ENCODE measurements at regions not wholly inside any gene's neighbourhood (a gene's known extent, or its start where the extent isn't known, plus 50 kb on each side); places are given as distances from the start of the nearest gene placed in this dataset.

- TF ChIP-seq, protein P1, sequence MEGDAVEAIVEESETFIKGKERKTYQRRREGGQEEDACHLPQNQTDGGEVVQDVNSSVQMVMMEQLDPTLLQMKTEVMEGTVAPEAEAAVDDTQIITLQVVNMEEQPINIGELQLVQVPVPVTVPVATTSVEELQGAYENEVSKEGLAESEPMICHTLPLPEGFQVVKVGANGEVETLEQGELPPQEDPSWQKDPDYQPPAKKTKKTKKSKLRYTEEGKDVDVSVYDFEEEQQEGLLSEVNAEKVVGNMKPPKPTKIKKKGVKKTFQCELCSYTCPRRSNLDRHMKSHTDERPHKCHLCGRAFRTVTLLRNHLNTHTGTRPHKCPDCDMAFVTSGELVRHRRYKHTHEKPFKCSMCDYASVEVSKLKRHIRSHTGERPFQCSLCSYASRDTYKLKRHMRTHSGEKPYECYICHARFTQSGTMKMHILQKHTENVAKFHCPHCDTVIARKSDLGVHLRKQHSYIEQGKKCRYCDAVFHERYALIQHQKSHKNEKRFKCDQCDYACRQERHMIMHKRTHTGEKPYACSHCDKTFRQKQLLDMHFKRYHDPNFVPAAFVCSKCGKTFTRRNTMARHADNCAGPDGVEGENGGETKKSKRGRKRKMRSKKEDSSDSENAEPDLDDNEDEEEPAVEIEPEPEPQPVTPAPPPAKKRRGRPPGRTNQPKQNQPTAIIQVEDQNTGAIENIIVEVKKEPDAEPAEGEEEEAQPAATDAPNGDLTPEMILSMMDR (IDR thresholded peaks at IDR 0.05), result no peak
- POLR2A ChIA-PET, result interaction anchor here (0.6 to 1.6 kb wide), 3 partner anchors 10 to 13 kb away, joined by 3 to 7 read pairs (median 3); no protein-coding TSS in a partner anchor
- peaks cover 9% of the 10 kb centered on the region for H3K4me1 Mint-ChIP-seq (ENCODE audit: low read depth)
- CTCF ChIA-PET, result interaction anchor here (1.0 to 1.3 kb wide), 2 partner anchors 22 to 192 kb away, joined by 3 to 5 read pairs; no protein-coding TSS in a partner anchor
- no peak overlapping the region for H3K27ac Mint-ChIP-seq
- no peaks in the 10 kb centered on the region for H3K9me3 Mint-ChIP-seq
- H3K36me3 Mint-ChIP-seq (ENCODE audit: low read depth), result no peaks in the 10 kb centered on the region
- intact Hi-C loops (cut with micrococcal nuclease), result no loop called here
- H3K4me3 Mint-ChIP-seq, result no peak overlapping the region
- no peak for ATAC-seq
- H3K27me3 Mint-ChIP-seq, result no peaks in the 10 kb centered on the region
- DNase-seq, result no peak
These were observed 189.0 kb upstream of the CCND2 start for GRCh38 chr12:4084573-4084972.

- Mint-ChIP-seq H3K27ac (no peak overlapping the region), H3K27me3 (no peaks in the 10 kb centered on the region), H3K4me1 (ENCODE audit: low read depth) (peaks cover 9% of the 10 kb centered on the region), H3K9me3 (no peaks in the 10 kb centered on the region), H3K4me3 (no peak overlapping the region), H3K36me3 (ENCODE audit: low read depth) (no peaks in the 10 kb centered on the region)
- POLR2A ChIA-PET, result no interaction called here
- CTCF ChIA-PET, result no interaction called here
- DNase-seq, result no peak
- no peak for ATAC-seq
- TF ChIP-seq, protein P1 (IDR thresholded peaks at IDR 0.05), result no peak
- intact Hi-C loops (cut with micrococcal nuclease), result no loop called here
These were observed 190.7 kb upstream of the CCND2 start for GRCh38 chr12:4082809-4083403.

DNA sequence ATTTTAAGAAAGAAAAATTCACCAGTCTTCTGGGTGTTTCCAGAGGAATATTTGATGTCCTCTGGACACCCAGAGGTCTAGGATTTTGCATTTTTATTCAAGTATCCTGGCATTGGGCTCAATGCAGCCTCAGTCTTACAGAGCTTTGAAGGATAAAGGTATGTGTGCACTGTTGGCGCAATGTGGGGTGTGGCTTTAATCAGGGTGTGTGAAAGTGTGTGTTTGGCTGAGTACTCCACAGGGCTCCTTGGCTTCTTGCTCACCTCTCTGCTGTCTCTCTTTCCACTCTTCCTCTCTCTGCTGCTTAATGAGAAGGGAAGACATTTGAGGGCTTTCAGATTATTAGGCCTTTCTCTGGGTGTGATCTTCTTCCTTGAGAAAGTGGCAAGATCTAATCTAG, 193.3 kb upstream of the CCND2 start:
- POLR2A ChIA-PET, result no interaction called here
- Mint-ChIP-seq H3K4me3 (no peak overlapping the region), H3K27ac (no peak overlapping the region), H3K36me3 (ENCODE audit: low read depth) (peaks cover 5% of the 10 kb centered on the region), H3K9me3 (no peaks in the 10 kb centered on the region), H3K27me3 (no peaks in the 10 kb centered on the region), H3K4me1 (ENCODE audit: low read depth) (no peaks in the 10 kb centered on the region)
- CTCF ChIA-PET, result no interaction called here
- no peak for DNase-seq
- TF ChIP-seq, protein P1 (IDR thresholded peaks at IDR 0.05), result no peak
- ATAC-seq, result no peak
- intact Hi-C loops (cut with micrococcal nuclease), result no loop called here

DNA sequence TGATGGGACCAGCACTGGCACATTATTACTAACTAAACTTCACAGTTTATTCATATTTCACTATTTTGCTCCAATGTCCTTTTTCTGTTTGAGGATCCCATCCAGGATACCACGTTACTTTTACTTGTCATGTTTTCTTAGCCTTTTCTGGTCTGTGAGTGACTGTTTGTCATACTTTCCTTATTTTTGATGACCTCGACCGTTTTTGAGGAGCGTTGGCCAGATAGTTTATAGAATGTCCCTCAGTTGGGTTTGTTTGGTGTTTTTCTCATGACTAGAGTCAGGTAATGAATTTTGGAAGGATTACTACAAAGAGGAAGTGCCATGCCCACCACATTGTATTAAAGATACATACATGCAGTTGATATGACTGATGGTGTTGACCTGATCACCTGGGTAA, 199.4 kb upstream of the CCND2 start:
- DNase-seq (no peak), ATAC-seq (no peak)
- CTCF ChIA-PET, result no interaction called here
- no peak overlapping the region for H3K4me3 Mint-ChIP-seq
- H3K36me3 Mint-ChIP-seq (ENCODE audit: low read depth), result peaks cover 6% of the 10 kb centered on the region
- TF ChIP-seq, protein P1 (IDR thresholded peaks at IDR 0.05), result no peak
- intact Hi-C loops (cut with micrococcal nuclease), result no loop called here
- POLR2A ChIA-PET, result interaction anchor here (2.1 kb wide), 1 partner anchor 10 kb away, joined by 7 read pairs; no protein-coding TSS in a partner anchor
- H3K27me3 Mint-ChIP-seq, result no peaks in the 10 kb centered on the region
- H3K27ac Mint-ChIP-seq, result no peak overlapping the region
- H3K9me3 Mint-ChIP-seq, result no peaks in the 10 kb centered on the region
- peaks cover 6% of the 10 kb centered on the region for H3K4me1 Mint-ChIP-seq (ENCODE audit: low read depth)

GRCh38 chr12:4069670-4070010, 196.4 kb upstream of the PARP11 start:
- DNase-seq, result no peak
- H3K4me3 Mint-ChIP-seq, result no peak overlapping the region
- intact Hi-C loops (cut with micrococcal nuclease), result no loop called here
- no peak overlapping the region for H3K27ac Mint-ChIP-seq
- H3K27me3 Mint-ChIP-seq, result no peaks in the 10 kb centered on the region
- ChIA-PET POLR2A (interaction anchor here (0.6 to 1.2 kb wide), 2 partner anchors 47 to 225 kb away, joined by 3 read pairs; no protein-coding TSS in a partner anchor), CTCF (interaction anchor here (1.1 to 1.4 kb wide), 2 partner anchors 20 to 37 kb away, joined by 3 to 4 read pairs; no protein-coding TSS in a partner anchor)
- H3K36me3 Mint-ChIP-seq (ENCODE audit: low read depth), result no peaks in the 10 kb centered on the region
- no peak for ATAC-seq
- peaks cover 6% of the 10 kb centered on the region for H3K4me1 Mint-ChIP-seq (ENCODE audit: low read depth)
- TF ChIP-seq, protein P1 (IDR thresholded peaks at IDR 0.05), result no peak
- H3K9me3 Mint-ChIP-seq, result no peaks in the 10 kb centered on the region

Data from activated CD8-positive, alpha-beta T cell treated with anti-CD3 and anti-CD28 coated beads for 36 hours (primary cell).